ENCODE measurements at regions not wholly inside any gene's neighbourhood (a gene's known extent, or its start where the extent isn't known, plus 50 kb on each side); places are given as distances from the start of the nearest gene placed in this dataset.

DNA sequence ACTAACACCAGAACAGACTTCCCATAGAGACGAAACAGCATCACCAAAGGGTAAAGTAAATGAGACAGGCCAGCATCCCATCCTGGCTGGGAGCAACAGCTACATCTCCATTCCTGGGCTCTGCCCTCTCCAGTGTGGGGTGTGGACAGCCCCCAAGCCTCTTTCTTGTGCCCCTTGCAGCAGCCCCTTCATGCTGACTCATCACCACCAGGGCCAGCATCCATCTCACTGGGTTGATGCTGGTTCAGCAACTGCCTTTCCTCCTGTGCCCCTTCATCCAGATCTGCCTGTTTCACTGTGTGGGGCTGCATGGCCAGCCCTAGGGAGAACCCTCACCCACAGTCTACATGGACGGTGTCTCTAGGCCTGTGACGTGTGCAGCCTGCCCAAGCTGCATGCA is 569.1 kb upstream of the TBX3 start:
- no peak for TF ChIP-seq TEAD4 (IDR thresholded peaks at IDR 0.05)
- TF ChIP-seq EGR1 (IDR thresholded peaks at IDR 0.05), result no peak
- TF ChIP-seq, protein P1, sequence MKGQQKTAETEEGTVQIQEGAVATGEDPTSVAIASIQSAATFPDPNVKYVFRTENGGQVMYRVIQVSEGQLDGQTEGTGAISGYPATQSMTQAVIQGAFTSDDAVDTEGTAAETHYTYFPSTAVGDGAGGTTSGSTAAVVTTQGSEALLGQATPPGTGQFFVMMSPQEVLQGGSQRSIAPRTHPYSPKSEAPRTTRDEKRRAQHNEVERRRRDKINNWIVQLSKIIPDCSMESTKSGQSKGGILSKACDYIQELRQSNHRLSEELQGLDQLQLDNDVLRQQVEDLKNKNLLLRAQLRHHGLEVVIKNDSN (IDR thresholded peaks at IDR 0.05), result no peak
- no peak for TF ChIP-seq CEBPB (IDR thresholded peaks at IDR 0.05)
- no peak for TF ChIP-seq FOXM1 (IDR thresholded peaks at IDR 0.05; ENCODE audit: borderline replicate concordance, low read depth)
- no peak for TF ChIP-seq RAD21 (IDR thresholded peaks at IDR 0.05; ENCODE audit: low read depth)
- TF ChIP-seq YY1 (IDR thresholded peaks at IDR 0.05; ENCODE audit: low read depth), result no peak
- no peak for TF ChIP-seq EP300 (IDR thresholded peaks at IDR 0.05; ENCODE audit: borderline replicate concordance)
- TF ChIP-seq, protein P2, sequence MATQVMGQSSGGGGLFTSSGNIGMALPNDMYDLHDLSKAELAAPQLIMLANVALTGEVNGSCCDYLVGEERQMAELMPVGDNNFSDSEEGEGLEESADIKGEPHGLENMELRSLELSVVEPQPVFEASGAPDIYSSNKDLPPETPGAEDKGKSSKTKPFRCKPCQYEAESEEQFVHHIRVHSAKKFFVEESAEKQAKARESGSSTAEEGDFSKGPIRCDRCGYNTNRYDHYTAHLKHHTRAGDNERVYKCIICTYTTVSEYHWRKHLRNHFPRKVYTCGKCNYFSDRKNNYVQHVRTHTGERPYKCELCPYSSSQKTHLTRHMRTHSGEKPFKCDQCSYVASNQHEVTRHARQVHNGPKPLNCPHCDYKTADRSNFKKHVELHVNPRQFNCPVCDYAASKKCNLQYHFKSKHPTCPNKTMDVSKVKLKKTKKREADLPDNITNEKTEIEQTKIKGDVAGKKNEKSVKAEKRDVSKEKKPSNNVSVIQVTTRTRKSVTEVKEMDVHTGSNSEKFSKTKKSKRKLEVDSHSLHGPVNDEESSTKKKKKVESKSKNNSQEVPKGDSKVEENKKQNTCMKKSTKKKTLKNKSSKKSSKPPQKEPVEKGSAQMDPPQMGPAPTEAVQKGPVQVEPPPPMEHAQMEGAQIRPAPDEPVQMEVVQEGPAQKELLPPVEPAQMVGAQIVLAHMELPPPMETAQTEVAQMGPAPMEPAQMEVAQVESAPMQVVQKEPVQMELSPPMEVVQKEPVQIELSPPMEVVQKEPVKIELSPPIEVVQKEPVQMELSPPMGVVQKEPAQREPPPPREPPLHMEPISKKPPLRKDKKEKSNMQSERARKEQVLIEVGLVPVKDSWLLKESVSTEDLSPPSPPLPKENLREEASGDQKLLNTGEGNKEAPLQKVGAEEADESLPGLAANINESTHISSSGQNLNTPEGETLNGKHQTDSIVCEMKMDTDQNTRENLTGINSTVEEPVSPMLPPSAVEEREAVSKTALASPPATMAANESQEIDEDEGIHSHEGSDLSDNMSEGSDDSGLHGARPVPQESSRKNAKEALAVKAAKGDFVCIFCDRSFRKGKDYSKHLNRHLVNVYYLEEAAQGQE (IDR thresholded peaks at IDR 0.05; ENCODE audit: low read depth), result no peak
- TF ChIP-seq TAF1 (IDR thresholded peaks at IDR 0.05; ENCODE audit: low read depth), result no peak
- TF ChIP-seq TCF12 (IDR thresholded peaks at IDR 0.05; ENCODE audit: low read depth), result no peak
